GM12891 (cell line): ENCODE measurements at regions not wholly inside any gene's neighbourhood (a gene's known extent, or its start where the extent isn't known, plus 50 kb on each side); places are given as distances from the start of the nearest gene placed in this dataset.
A peak's percentile ranks its signal among the peaks of the same experiment; 100 is the strongest.

Experiments used
- DNase-seq: peaks from one replicate; pipeline ENCODE4 v3.0.0; 2011; ENCODE audit warnings: low spot score; ENCODE audit not compliant: insufficient read length
- FAIRE-seq: peaks from 2 replicates; lab custom pipeline; 2011; peaks lifted over from hg19 to GRCh38; lab: Jason Lieb, UNC
- PAX5 ChIP-seq: IDR thresholded peaks from 2 replicates; pipeline ENCODE4 v1.6.1; 2011; ENCODE audit warnings: low read length, moderate library complexity, mild to moderate bottlenecking; ENCODE audit not compliant: insufficient read depth, severe bottlenecking
- POLR2A ChIP-seq: IDR thresholded peaks from 2 replicates; pipeline ENCODE4 v1.6.1; 2011; ENCODE audit warnings: low read depth, low read length, control low read depth
- POLR2AphosphoS5 ChIP-seq: IDR thresholded peaks from 2 replicates; pipeline ENCODE4 v1.6.1; 2011; ENCODE audit warnings: low read depth, low read length, control low read depth
- POU2F2 ChIP-seq: IDR thresholded peaks from 2 replicates; pipeline ENCODE4 v1.6.1; 2011; ENCODE audit warnings: low read depth, mild to moderate bottlenecking, control low read depth, low read length, moderate library complexity
- SPI1 ChIP-seq: IDR thresholded peaks from 2 replicates; pipeline ENCODE4 v1.6.1; 2011; ENCODE audit warnings: low read depth, low read length, control low read depth
- TAF1 ChIP-seq: IDR thresholded peaks from 2 replicates; pipeline ENCODE4 v1.6.1; 2011; ENCODE audit warnings: low read depth, low read length, control low read depth

DNA sequence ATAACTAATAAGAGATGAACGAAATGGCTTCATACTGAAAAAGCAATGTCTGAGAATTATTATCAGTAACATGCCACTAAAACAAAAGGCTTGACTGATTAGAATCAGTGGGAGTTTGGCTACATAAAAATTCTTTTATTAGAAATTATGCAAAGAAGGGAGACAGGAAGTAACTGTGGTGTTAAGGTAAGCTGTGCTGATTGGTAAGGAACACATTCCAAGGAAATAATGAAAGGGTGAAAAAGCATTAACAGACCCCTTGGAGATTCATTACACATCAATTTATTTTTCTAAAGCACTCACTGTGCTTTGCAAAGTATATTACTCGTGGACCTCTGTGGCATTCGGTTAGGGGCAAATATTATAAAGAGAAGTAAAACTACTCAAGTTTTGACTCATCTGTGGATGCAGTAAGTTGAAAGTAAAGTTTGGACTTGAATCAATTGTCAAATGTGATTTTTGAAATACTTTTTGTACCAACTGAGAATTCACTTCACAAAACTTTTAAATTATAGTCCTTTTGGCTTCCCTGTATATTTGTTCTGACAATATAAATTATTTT lies 176.1 kb upstream of the ZPLD1 start:
- no peak for FAIRE-seq
- no peak for TF ChIP-seq PAX5
- TF ChIP-seq TAF1: no peak
- TF ChIP-seq POU2F2: no peak
- no peak for TF ChIP-seq POLR2AphosphoS5
- no peak for TF ChIP-seq POLR2A
- no peak for DNase-seq

DNA sequence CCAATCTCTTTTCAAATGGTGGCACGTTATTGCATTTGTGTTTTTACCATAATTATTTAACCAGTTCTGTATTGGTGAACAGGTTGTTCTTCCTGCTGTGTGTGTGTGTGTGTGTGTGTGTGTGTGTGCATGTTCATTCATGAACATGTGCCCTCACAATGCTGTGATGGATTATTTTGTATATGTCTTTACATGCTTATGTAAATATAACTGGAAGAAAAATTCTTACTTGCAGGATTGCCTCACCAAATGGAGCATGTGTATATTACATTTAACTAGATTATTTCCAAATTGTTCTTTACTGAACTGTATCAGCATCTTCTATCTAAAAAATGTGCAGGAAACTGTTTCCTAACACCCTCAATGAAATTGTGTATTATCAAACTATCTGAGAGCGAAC lies 175.2 kb upstream of the ZPLD1 start:
- DNase-seq (no peak), FAIRE-seq (peak; percentile 40)
- no peak for TF ChIP-seq POU2F2
- no peak for TF ChIP-seq POLR2AphosphoS5
- TF ChIP-seq SPI1: no peak
- no peak for TF ChIP-seq POLR2A
- TF ChIP-seq TAF1: no peak
- no peak for TF ChIP-seq PAX5

DNA sequence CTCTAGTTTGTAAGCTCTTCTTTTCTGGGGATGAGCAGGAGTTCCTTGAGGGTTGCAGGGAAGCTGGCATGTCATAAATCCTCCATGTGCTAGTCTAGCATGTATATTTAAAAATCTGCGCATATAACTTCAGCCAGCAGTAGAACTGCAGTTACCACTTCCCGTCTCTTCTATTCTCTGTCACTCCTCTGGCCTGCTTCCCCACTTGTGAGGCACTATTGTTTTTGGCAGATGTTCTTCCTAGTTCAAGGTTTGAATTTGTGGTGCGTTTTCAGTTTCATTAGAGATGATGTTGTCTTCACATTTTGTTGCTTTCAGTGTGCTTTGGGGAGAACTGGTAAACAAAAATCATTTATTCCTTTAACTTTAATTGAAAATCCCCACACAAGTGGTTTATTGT lies 169.1 kb upstream of the ZPLD1 start:
- TF ChIP-seq PAX5 (no peak), POLR2A (no peak), TAF1 (no peak), POU2F2 (no peak), SPI1 (no peak), POLR2AphosphoS5 (no peak)
- FAIRE-seq (no peak), DNase-seq (no peak)

DNA sequence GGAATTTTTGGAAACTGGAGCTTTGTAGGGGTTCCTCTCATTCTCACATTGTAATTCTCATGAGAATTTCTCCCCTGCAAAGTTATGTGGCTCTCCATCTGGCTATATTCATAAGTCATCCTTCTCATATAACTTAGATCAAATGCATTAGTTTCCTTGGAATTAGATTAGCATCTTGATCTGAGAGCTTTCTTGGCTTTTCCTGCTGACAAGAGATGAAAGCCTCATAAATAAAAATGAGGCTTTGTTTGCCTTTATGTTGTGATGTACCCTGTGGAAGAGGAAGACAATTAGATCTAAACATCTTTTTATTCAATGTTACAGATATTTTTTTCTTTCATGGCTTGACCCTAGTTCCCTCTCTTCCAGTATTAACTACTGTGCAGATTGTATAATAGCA lies 165.4 kb upstream of the ZPLD1 start:
- FAIRE-seq (no peak), DNase-seq (no peak)
- TF ChIP-seq PAX5: no peak
- TF ChIP-seq POU2F2: no peak
- TF ChIP-seq POLR2AphosphoS5: no peak
- TF ChIP-seq TAF1: no peak
- no peak for TF ChIP-seq POLR2A
- no peak for TF ChIP-seq SPI1

DNA sequence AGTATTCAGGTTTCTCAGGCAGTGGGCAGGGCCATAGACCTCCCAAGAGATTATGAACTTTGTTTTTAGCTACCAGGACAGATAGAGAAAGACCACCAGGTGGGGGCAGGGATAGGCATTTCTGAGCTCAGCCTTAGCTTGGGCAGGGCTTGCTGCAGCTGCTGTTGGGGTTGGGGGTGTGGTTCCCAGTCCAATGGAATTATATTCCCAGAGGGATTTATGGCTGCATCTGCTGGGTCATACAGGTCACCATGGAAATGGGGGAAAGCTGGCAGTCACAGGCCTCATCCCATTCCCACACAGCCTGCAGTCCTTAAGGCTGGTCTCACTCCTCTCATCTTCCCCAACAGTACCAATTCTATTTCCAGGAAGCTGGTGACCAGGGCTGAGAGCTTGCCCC lies 144.6 kb upstream of the ZPLD1 start:
- TF ChIP-seq PAX5 (no peak), POLR2A (no peak), POU2F2 (no peak), POLR2AphosphoS5 (no peak), SPI1 (no peak), TAF1 (no peak)
- FAIRE-seq: no peak
- no peak for DNase-seq

DNA sequence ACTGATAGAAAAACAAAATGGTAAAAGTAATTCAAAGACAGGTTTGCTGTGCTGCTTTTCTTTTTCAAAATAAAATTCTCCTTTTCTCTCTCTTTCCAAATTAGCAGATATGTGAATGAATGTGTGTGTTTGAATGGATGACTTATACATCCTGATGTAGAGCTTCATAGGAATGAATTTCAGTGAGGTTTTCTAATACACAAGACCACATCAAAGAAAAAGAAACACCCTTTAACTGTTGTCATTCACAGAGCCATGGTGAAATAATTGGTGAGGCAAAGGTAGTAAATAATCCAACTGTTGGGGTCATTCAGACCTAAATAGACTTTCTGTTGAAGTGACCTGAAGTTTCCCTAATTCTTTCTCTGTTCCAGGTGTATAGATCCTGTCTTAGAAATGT lies 139.1 kb upstream of the ZPLD1 start:
- TF ChIP-seq PAX5: no peak
- no peak for TF ChIP-seq POU2F2
- TF ChIP-seq POLR2A: no peak
- TF ChIP-seq TAF1: no peak
- TF ChIP-seq POLR2AphosphoS5: no peak
- TF ChIP-seq SPI1: no peak
- FAIRE-seq: no peak
- no peak for DNase-seq

DNA sequence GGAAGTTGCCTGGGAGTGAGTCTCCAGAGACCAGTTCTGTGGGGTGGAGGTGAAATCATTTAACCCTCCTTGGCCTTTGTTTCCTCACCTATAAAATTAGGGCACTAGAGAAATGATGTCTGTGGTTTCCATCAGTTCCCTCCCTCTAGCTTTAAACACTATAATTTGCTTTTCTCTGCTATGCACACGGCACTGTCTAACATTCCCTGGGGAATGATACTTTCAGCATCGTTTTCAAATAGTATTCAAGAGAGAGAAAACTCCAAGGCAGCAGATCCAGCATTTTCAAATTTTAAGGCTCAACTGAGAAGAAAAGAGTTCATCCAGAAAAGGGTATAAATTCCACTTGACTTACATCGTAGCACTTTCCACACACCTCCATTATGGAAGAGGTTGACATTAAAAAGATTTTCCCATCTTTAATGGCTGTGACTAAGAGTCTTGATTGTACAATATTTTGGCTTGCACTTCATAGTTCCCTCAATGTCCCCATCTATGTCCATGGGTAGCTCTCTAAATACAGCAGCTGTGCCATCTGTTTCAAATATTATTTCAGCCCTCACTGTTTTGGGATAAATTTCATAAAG lies 137.7 kb upstream of the ZPLD1 start:
- DNase-seq: no peak
- TF ChIP-seq PAX5 (no peak), POU2F2 (no peak), POLR2A (no peak), POLR2AphosphoS5 (no peak)
- no peak for FAIRE-seq

DNA sequence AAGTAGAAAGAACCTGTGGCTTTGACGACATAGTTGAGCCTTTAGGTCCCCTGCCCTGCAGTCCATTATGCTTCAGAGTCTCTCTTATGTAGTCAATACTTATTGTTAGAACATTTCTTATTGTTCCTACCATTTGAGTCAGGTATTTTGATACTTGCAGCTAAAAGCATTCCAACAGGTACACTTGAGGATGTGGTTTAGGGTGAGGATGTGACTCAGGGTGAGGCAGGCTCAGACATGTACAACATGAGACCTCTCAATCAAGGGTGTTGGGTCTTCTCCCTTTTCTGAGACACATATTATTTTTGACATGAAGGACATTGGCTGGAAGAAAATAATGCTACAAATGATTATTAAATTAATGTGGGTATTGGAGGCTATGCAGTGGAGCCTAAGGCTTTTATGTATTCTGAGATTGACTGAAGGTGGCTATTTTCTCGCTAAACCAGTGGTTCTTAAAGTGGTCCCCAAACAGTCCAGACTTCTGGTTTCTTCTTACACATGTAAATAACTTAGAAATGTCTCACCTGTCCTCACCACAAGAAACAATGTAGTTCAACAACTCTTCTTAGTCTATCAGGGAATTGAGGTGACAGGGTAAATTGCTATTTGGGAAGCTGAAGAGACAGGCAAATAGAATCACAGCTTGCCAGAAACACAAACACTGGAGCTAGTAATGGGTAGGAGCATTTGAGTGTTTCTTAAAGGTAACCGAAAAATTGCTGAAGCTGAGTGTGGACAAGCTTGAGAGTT lies 135.5 kb upstream of the ZPLD1 start:
- DNase-seq (no peak), FAIRE-seq (no peak)
- TF ChIP-seq POLR2A (no peak), PAX5 (no peak), POU2F2 (no peak), TAF1 (no peak), SPI1 (no peak), POLR2AphosphoS5 (no peak)

DNA sequence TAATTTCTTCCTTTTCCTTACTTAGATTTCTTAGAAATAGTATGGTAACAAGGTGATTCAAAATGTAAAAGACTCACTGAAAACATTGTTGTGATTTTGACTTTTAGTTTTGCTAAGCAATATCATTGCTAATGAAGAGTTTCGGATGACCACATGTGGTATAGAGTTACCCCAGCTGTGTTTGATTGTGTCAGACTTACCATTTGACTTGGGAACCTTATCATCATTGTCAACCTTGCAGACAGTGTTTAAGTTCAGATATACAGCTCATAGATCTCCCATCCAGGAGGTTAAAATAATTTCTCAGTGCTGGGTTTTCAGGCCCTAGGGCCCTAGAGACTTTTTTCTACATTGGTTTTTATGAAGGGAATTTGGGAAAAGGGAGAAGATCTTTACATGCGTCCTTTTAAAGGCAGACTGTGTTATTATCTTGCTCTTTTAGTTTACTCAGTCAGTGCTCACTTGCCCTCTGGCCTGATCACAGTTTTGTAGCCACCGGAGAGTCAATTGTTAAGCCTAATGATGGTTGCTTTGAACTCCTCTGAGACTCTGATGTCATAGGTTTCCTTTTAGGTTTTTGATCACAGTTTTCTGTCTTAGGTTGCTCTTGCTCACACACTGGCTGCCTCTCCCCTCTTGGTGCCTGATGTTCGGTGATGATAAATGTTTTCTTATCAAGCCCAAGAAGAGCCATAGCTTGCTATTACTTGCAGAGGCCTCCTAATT lies 133.5 kb upstream of the ZPLD1 start:
- FAIRE-seq: no peak
- TF ChIP-seq POLR2AphosphoS5: no peak
- no peak for TF ChIP-seq POLR2A
- no peak for TF ChIP-seq PAX5
- TF ChIP-seq POU2F2: no peak
- TF ChIP-seq SPI1: no peak
- no peak for TF ChIP-seq TAF1
- DNase-seq: no peak
